Neutrophil (primary cell): ENCODE measurements at regions not wholly inside any gene's neighbourhood (a gene's known extent, or its start where the extent isn't known, plus 50 kb on each side); places are given as distances from the start of the nearest gene placed in this dataset.

Experiments
- H3K27ac ChIP-seq: fragments of 200-600 bp; sonication (generic); 2 replicates; pipeline ENCODE4 v1.5.1; 2016; ENCODE audit warnings: mild to moderate bottlenecking, moderate library complexity
- H3K27me3 ChIP-seq: fragments of 200-600 bp; sonication (generic); 2 replicates; pipeline ENCODE4 v1.6.0; 2016; ENCODE audit warnings: mild to moderate bottlenecking
- H3K36me3 ChIP-seq: fragments of 200-600 bp; sonication (generic); 2 replicates; pipeline ENCODE4 v1.5.1; 2017
- H3K4me1 ChIP-seq, 2 experiments: fragments of 200-600 bp in 1 of 2; sonication (generic) in 1 of 2; 1 replicate in 1 of 2; 2 replicates in 1 of 2; pipeline versions ENCODE4 v1.5.1 to v1.6.1; 2013 to 2016; ENCODE audit warnings: low read depth in 1 of 2, low read length in 1 of 2, mild to moderate bottlenecking in 1 of 2, moderate library complexity in 1 of 2; ENCODE audit not compliant: control insufficient read depth in 1 of 2, insufficient read depth in 1 of 2
- H3K4me3 ChIP-seq, 2 experiments: fragments of 200-600 bp in 1 of 2; sonication (generic) in 1 of 2; 1 replicate in 1 of 2; 2 replicates in 1 of 2; pipeline ENCODE4 v1.5.1; 2013 to 2016; ENCODE audit warnings: low read depth in 1 of 2, low read length in 1 of 2, mild to moderate bottlenecking in 1 of 2, moderate library complexity in 1 of 2
- H3K9me3 ChIP-seq: fragments of 200-600 bp; sonication (generic); 2 replicates; pipeline ENCODE4 v1.5.1; 2016
- TF ChIP-seq, protein P1 (sequence below): fragments of 200-600 bp; sonication (generic); IDR thresholded peaks from 2 replicates; pipeline ENCODE4 v1.5.1; 2016; ENCODE audit warnings: antibody characterized with exemption

- H3K9me3 ChIP-seq: no peaks in the 10 kb centered on the region
- peaks cover 18 to 20% of the 10 kb centered on the region in 2 experiments for H3K4me1 ChIP-seq
- TF ChIP-seq, protein P1, sequence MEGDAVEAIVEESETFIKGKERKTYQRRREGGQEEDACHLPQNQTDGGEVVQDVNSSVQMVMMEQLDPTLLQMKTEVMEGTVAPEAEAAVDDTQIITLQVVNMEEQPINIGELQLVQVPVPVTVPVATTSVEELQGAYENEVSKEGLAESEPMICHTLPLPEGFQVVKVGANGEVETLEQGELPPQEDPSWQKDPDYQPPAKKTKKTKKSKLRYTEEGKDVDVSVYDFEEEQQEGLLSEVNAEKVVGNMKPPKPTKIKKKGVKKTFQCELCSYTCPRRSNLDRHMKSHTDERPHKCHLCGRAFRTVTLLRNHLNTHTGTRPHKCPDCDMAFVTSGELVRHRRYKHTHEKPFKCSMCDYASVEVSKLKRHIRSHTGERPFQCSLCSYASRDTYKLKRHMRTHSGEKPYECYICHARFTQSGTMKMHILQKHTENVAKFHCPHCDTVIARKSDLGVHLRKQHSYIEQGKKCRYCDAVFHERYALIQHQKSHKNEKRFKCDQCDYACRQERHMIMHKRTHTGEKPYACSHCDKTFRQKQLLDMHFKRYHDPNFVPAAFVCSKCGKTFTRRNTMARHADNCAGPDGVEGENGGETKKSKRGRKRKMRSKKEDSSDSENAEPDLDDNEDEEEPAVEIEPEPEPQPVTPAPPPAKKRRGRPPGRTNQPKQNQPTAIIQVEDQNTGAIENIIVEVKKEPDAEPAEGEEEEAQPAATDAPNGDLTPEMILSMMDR: no peak
- H3K4me3 ChIP-seq: no peak overlapping the region
- no peaks in the 10 kb centered on the region for H3K27me3 ChIP-seq
- no peaks in the 10 kb centered on the region for H3K36me3 ChIP-seq
- no peak overlapping the region for H3K27ac ChIP-seq
These were observed 145.9 kb downstream of the PCSK1 start for GRCh38 chr5:96287136-96287535.

- Histone ChIP-seq H3K27ac (no peak overlapping the region), H3K4me1 (peaks cover 16% of the 10 kb centered on the region in 2 experiments), H3K27me3 (no peaks in the 10 kb centered on the region), H3K4me3 (no peak overlapping the region), H3K36me3 (no peaks in the 10 kb centered on the region), H3K9me3 (no peaks in the 10 kb centered on the region)
- TF ChIP-seq, protein P1: no peak
These were observed 147.2 kb downstream of the PCSK1 start for GRCh38 chr5:96285823-96286222.

DNA sequence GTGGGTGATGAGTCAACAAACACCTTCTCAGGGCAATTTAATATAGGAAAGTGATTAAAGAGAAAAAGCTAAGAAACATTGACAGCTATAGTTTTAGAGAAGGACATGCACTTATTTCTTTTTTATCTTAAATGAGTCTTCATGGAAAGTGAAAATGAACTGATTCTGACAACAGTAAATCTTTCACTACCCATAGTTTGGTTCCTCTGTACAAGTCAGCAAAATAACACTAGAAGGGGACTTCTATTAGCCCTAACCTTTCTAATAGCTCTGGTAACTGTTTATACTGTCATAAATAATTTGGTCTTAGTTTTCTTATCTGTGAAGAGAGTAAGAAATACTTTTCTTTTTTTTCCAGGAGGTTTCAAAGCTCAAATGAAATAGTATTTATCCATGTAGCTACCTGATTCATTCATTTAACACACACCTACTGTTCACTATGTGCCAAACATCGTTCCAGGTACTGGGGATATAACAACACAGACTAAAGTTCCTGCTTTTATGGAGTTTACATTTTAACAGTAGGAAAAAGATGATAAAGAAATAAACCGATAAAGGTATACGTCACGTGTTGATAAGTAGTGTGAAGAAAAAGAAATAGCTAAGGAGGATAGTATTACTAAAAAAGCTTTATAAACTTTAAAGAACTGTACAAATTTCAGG, 148.2 kb downstream of the PCSK1 start:
- Histone ChIP-seq H3K27ac (no peak overlapping the region), H3K4me3 (no peak overlapping the region), H3K4me1 (peaks cover 11% of the 10 kb centered on the region in 2 experiments), H3K9me3 (no peaks in the 10 kb centered on the region), H3K36me3 (no peaks in the 10 kb centered on the region), H3K27me3 (no peaks in the 10 kb centered on the region)
- TF ChIP-seq, protein P1: no peak

- Histone ChIP-seq H3K27me3 (no peaks in the 10 kb centered on the region), H3K4me1 (peaks cover 8 to 9% of the 10 kb centered on the region in 2 experiments), H3K4me3 (no peak overlapping the region), H3K27ac (no peak overlapping the region), H3K36me3 (no peaks in the 10 kb centered on the region), H3K9me3 (no peaks in the 10 kb centered on the region)
- TF ChIP-seq, protein P1: no peak
These were observed 149.5 kb downstream of the PCSK1 start for GRCh38 chr5:96283589-96283988.

DNA sequence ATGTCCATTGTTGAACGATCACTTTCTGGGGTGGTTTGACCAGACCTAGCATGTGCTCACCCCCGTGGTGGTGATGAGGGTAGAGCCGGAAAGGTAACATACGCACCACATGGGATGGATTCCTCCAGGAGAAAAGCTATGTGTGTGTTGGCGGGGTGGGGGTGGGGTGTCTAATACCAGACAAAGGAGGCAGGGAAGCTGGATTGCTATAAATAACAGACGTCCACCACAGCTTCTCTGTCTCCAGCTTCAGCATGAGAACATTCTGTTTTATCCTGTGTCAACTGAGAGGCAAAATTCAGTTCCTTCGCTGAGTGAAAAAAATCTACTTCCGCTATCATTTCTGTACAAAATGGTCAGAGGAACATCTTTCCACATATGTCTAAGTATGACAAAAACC, 151.0 kb downstream of the PCSK1 start:
- Histone ChIP-seq H3K4me1 (no peaks in the 10 kb centered on the region), H3K27me3 (no peaks in the 10 kb centered on the region), H3K4me3 (no peak overlapping the region), H3K27ac (no peak overlapping the region), H3K9me3 (no peaks in the 10 kb centered on the region), H3K36me3 (no peaks in the 10 kb centered on the region)
- TF ChIP-seq, protein P1: no peak
